ENCODE measurements at regions not wholly inside any gene's neighbourhood (a gene's known extent, or its start where the extent isn't known, plus 50 kb on each side); places are given as distances from the start of the nearest gene placed in this dataset.

DNA sequence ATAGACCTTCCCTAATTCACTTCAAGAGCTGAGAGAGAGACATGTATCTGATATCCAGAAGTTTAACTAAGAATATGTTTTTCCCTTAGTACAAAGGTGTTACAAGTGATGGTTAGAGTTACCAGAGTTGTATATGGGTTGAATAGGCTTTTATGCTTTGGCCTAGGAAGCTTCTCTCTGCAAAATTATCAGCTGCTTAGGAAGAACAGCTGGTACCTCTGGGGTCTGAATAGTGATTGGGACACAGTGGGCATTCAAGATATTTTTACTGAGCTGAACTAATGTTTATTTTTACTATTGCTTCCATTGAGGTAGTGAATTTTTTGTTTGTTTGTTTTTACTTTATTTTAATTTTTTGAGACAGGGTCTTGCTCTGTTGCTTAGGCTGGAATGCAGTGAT, 67.6 kb upstream of the BASP1 start:
- H3K36me3 ChIP-seq, result no peaks in the 10 kb centered on the region
- no peaks in the 10 kb centered on the region for H3K27me3 ChIP-seq
- no peak for TF ChIP-seq POLR2AphosphoS5 (IDR thresholded peaks at IDR 0.05)
- TF ChIP-seq, protein P1, sequence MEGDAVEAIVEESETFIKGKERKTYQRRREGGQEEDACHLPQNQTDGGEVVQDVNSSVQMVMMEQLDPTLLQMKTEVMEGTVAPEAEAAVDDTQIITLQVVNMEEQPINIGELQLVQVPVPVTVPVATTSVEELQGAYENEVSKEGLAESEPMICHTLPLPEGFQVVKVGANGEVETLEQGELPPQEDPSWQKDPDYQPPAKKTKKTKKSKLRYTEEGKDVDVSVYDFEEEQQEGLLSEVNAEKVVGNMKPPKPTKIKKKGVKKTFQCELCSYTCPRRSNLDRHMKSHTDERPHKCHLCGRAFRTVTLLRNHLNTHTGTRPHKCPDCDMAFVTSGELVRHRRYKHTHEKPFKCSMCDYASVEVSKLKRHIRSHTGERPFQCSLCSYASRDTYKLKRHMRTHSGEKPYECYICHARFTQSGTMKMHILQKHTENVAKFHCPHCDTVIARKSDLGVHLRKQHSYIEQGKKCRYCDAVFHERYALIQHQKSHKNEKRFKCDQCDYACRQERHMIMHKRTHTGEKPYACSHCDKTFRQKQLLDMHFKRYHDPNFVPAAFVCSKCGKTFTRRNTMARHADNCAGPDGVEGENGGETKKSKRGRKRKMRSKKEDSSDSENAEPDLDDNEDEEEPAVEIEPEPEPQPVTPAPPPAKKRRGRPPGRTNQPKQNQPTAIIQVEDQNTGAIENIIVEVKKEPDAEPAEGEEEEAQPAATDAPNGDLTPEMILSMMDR (IDR thresholded peaks at IDR 0.05), result no peak
- TF ChIP-seq POLR2A (IDR thresholded peaks at IDR 0.05), result no peak
- TF ChIP-seq EP300 (IDR thresholded peaks at IDR 0.05), result no peak
- DNase-seq (no peak), ATAC-seq (ENCODE audit: low FRiP score in 2 of 2) (no peak)
- no peak overlapping the region for H3K4me3 ChIP-seq
- H3K9me3 ChIP-seq, result no peaks in the 10 kb centered on the region
- no peak overlapping the region for H3K27ac ChIP-seq
- no peaks in the 10 kb centered on the region for H3K4me1 ChIP-seq

DNA sequence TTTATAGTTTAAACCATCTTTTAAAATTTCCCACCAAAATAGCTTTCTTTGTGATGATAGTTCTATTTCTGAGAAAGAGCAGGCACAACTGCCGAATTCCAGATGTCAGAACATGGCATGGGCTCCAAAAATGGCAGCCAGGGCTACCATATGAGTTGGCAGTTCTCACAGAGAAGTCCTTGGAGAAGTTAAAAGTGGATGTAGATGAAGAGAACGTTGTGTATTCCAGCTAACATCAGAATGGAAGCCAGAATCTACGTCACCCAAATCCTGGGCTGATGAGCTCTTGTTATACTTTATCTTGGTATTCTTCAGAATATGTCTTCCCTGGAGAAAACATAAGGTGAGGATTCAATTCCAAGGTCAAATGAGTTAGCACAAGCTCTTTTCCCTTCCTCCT, 66.9 kb upstream of the BASP1 start:
- no peak for ATAC-seq (ENCODE audit: low FRiP score in 2 of 2)
- TF ChIP-seq, protein P1 (IDR thresholded peaks at IDR 0.05), result no peak
- no peak for TF ChIP-seq POLR2A (IDR thresholded peaks at IDR 0.05)
- TF ChIP-seq POLR2AphosphoS5 (IDR thresholded peaks at IDR 0.05), result no peak
- no peak for TF ChIP-seq EP300 (IDR thresholded peaks at IDR 0.05)
- Histone ChIP-seq H3K27me3 (no peaks in the 10 kb centered on the region), H3K36me3 (no peaks in the 10 kb centered on the region), H3K4me3 (no peak overlapping the region), H3K9me3 (no peaks in the 10 kb centered on the region), H3K4me1 (no peaks in the 10 kb centered on the region), H3K27ac (no peak overlapping the region)
- no peak for DNase-seq
- WGBS, 2 donors, result 74 to 79% methylated on average over 3 of the region's 3 CpGs

DNA sequence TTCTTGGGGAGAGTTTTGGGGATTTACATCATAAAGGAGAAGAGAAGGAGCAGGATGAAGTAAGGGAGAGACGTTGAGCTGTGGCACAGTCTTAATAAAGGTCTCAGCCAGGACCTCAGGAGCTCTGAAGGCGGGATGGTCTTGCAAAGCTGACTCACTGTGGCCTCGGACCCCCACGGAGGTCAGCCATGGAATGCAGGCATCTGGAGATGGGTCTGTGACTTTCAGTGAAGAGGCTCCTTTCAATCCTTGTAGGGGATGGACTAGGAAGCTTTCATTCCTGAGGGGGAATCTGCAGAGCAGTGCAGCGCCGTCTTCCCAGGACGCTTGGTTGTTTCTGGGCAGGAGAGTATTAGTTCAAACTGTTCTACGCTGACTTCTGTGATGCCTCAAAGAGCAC, 65.7 kb upstream of the BASP1 start:
- Histone ChIP-seq H3K27me3 (no peaks in the 10 kb centered on the region), H3K27ac (no peak overlapping the region), H3K4me1 (no peaks in the 10 kb centered on the region), H3K4me3 (no peak overlapping the region), H3K36me3 (no peaks in the 10 kb centered on the region), H3K9me3 (no peaks in the 10 kb centered on the region)
- whole genome bisulfite sequencing, 2 donors, result 82 to 86% methylated on average over 8 of the region's 8 CpGs
- TF ChIP-seq, protein P1 (IDR thresholded peaks at IDR 0.05), result no peak
- TF ChIP-seq POLR2A (IDR thresholded peaks at IDR 0.05), result no peak
- TF ChIP-seq EP300 (IDR thresholded peaks at IDR 0.05), result no peak
- TF ChIP-seq POLR2AphosphoS5 (IDR thresholded peaks at IDR 0.05), result no peak
- no peak for DNase-seq
- no peak for ATAC-seq (ENCODE audit: low FRiP score in 2 of 2)

DNA sequence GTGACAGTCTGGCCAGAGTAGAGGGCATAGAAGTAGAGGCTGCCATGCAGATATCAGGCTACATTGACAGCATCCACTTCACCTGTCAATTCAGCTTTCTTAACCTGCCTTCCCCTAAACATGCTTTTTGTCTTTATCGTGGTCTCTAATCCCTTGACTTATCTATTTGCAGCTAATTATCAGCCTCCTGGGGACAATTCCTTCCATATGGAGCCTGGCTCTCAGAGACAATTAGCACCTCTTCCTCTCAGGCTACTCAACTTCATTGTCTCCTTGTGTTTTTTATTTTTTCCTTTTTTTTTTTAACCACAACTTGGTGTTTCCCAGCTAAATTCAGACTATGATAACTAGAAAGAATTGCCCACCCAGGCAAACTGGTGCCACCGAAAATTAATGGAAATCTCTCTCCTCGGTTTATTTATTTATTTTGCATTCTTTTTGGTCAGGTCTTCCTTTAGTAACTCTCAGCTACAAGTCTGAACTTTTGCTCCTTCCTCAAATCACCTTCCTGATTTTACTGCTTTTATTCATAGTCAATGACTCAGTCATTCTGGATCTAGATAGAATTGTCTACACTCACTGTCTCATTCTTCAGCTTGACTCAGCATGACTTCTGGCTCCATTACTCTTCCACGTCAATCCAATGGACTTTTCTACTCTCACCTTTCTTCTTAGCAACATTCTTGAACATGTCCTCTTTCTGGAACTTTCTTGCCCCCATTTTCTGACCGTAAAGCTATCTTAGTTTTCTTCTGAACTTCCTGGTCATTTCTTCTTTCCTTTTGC, 63.0 kb upstream of the BASP1 start:
- 79 to 81% methylated on average over 5 of the region's 5 CpGs for WGBS, 2 donors
- no peak overlapping the region for H3K27ac ChIP-seq
- ATAC-seq (ENCODE audit: low FRiP score in 2 of 2), result no peak
- H3K4me1 ChIP-seq, result peaks cover 0 to 7% (median 2%) of the 10 kb centered on the region in 4 donors
- no peak for TF ChIP-seq POLR2A (IDR thresholded peaks at IDR 0.05)
- TF ChIP-seq, protein P1 (IDR thresholded peaks at IDR 0.05), result no peak
- H3K9me3 ChIP-seq, result no peaks in the 10 kb centered on the region
- no peaks in the 10 kb centered on the region for H3K27me3 ChIP-seq
- H3K4me3 ChIP-seq, result no peak overlapping the region
- no peaks in the 10 kb centered on the region for H3K36me3 ChIP-seq
- DNase-seq, result no peak

DNA sequence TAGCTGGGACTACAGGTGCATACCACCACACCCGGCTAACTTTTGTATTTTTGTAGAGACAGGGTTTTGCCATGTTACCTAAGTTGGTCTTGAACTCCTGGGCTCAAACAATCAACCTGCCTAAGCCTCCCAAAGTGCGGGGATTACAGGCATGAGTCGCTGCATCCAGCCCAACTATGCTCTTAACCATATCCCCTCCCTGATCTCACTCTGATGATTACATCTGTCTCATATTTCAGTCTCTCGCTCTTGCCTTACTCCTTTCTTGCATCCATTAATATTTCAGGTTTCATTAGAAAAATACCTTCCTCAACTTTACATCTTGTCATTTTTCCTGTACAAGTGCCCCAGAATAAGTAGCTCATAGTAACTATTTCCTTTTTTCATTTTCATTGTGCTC, 61.0 kb upstream of the BASP1 start:
- ATAC-seq (ENCODE audit: low FRiP score in 2 of 2) (no peak), DNase-seq (no peak)
- Histone ChIP-seq H3K36me3 (no peaks in the 10 kb centered on the region), H3K9me3 (no peaks in the 10 kb centered on the region), H3K27me3 (no peaks in the 10 kb centered on the region), H3K27ac (no peak overlapping the region), H3K4me3 (no peak overlapping the region), H3K4me1 (peaks cover 0 to 7% (median 2%) of the 10 kb centered on the region in 4 donors)
- TF ChIP-seq, protein P1 (IDR thresholded peaks at IDR 0.05), result no peak
- TF ChIP-seq POLR2AphosphoS5 (IDR thresholded peaks at IDR 0.05) (no peak), EP300 (IDR thresholded peaks at IDR 0.05) (no peak), POLR2A (IDR thresholded peaks at IDR 0.05) (no peak)
- WGBS, 2 donors, result 86 to 88% methylated on average over 4 of the region's 4 CpGs

All from upper lobe of left lung (tissue), 6 donors.